Gastroesophageal sphincter (tissue), 4 donors: ENCODE measurements at regions not wholly inside any gene's neighbourhood (a gene's known extent, or its start where the extent isn't known, plus 50 kb on each side); places are given as distances from the start of the nearest gene placed in this dataset.

Experiments
- ATAC-seq: fragments of 150-250 bp; one replicate; pipeline ENCODE4 v1.9.1; 2016; ENCODE audit warnings: mild to moderate bottlenecking, moderate library complexity
- H3K27ac ChIP-seq, 4 donors: fragments of 200-600 bp; sonication (generic) in 3 of 4; 1 replicate in 3 of 4; 2 replicates in 1 of 4; pipeline ENCODE4 v1.5.1; 2016 to 2019
- H3K27me3 ChIP-seq: fragments of 200-600 bp; sonication (generic); one replicate; pipeline ENCODE4 v1.5.1; 2019
- H3K36me3 ChIP-seq, 2 donors: fragments of 200-600 bp; sonication (generic); one replicate each; pipeline ENCODE4 v1.5.1; 2019; ENCODE audit warnings: control low read depth in 1 of 2
- H3K4me1 ChIP-seq, 3 donors: fragments of 200-600 bp; sonication (generic); 1 replicate in 2 of 3; 2 replicates in 1 of 3; pipeline ENCODE4 v1.5.1; 2016 to 2019; ENCODE audit warnings: control low read depth in 2 of 3
- H3K4me3 ChIP-seq, 2 donors: fragments of 200-600 bp; sonication (generic); one replicate each; pipeline ENCODE4 v1.5.1; 2019; ENCODE audit warnings: mild to moderate bottlenecking in 1 of 2, moderate library complexity in 1 of 2
- H3K9me3 ChIP-seq, 3 donors: fragments of 200-600 bp; sonication (generic); one replicate each; pipeline ENCODE4 v1.5.1; 2017 to 2019; ENCODE audit warnings: control low read depth in 2 of 3
- CTCF ChIP-seq, 4 experiments: fragments of 200-600 bp in 2 of 4; fragments of 450-650 bp in 2 of 4; sonication (generic) in 1 of 4; IDR thresholded peaks; one replicate each; pipeline ENCODE4 v1.5.1; 2017 to 2019; ENCODE audit warnings: antibody characterized with exemption in 4 of 4, mild to moderate bottlenecking in 2 of 4, moderate library complexity in 2 of 4
- EP300 ChIP-seq: sonication (generic); formaldehyde crosslinking; IDR thresholded peaks from one replicate; pipeline ENCODE4 v1.6.1; 2017; ENCODE audit warnings: antibody characterized with exemption, mild to moderate bottlenecking
- POLR2A ChIP-seq, 2 donors: fragments of 450-650 bp; IDR thresholded peaks; one replicate each; pipeline ENCODE4 v1.6.1; 2017; ENCODE audit warnings: antibody characterized with exemption in 2 of 2, mild to moderate bottlenecking in 2 of 2, moderate library complexity in 1 of 2
- POLR2AphosphoS5 ChIP-seq: sonication (generic); formaldehyde crosslinking; IDR thresholded peaks from one replicate; pipeline ENCODE4 v1.6.1; 2017; ENCODE audit warnings: antibody characterized with exemption
- WGBS, 2 donors: methylation state at CpG; one replicate each; pipeline ENCODE4 v1.1.5; 2018; ENCODE audit warnings: low coverage in 1 of 2; 5-methylcytosine and 5-hydroxymethylcytosine counted together

GRCh38 chr10:4661511-4662255 is 164.3 kb upstream of the AKR1E2 start:
- peak; percentile 38 for ATAC-seq
- 57 to 76% methylated on average over 11 to 16 of the region's 16 CpGs for WGBS, 2 donors
- no peaks in the 10 kb centered on the region for H3K27me3 ChIP-seq
- peaks cover 14 to 51% (median 17%) of the 10 kb centered on the region in 3 donors for H3K4me1 ChIP-seq
- H3K36me3 ChIP-seq, result no peaks in the 10 kb centered on the region
- no peaks in the 10 kb centered on the region for H3K9me3 ChIP-seq
- no peak for TF ChIP-seq CTCF (IDR thresholded peaks at IDR 0.05)
- no peak for TF ChIP-seq POLR2A (IDR thresholded peaks at IDR 0.05)
- TF ChIP-seq EP300, result no peak
- TF ChIP-seq POLR2AphosphoS5, result peak; percentile 80
- no peak overlapping the region for H3K4me3 ChIP-seq
- H3K27ac ChIP-seq, result peak overlapping the region; percentile 84 to 100 (median 94)

GRCh38 chr10:4658777-4659176 is 167.2 kb upstream of the AKR1E2 start:
- Histone ChIP-seq H3K4me3 (no peak overlapping the region), H3K36me3 (no peaks in the 10 kb centered on the region), H3K27ac (peak overlapping the region in 1 of 4 donors; percentile 94), H3K9me3 (no peaks in the 10 kb centered on the region), H3K4me1 (peaks cover 10 to 41% (median 11%) of the 10 kb centered on the region in 3 donors), H3K27me3 (no peaks in the 10 kb centered on the region)
- WGBS, 2 donors, result 80 to 87% methylated on average over 8 of the region's 8 CpGs
- ATAC-seq, result no peak
- no peak for TF ChIP-seq EP300
- TF ChIP-seq POLR2A (IDR thresholded peaks at IDR 0.05), result no peak
- TF ChIP-seq CTCF (IDR thresholded peaks at IDR 0.05), result no peak
- no peak for TF ChIP-seq POLR2AphosphoS5

- Histone ChIP-seq H3K4me1 (peaks cover 0 to 21% (median 2%) of the 10 kb centered on the region in 3 donors), H3K36me3 (no peaks in the 10 kb centered on the region), H3K27ac (peak overlapping the region in 1 of 4 donors; percentile 19), H3K4me3 (no peak overlapping the region), H3K27me3 (no peaks in the 10 kb centered on the region), H3K9me3 (no peaks in the 10 kb centered on the region)
- TF ChIP-seq EP300 (no peak), POLR2AphosphoS5 (peak; percentile 32), POLR2A (IDR thresholded peaks at IDR 0.05) (no peak), CTCF (IDR thresholded peaks at IDR 0.05) (peak; percentile 82 to 94 (median 90))
- WGBS, 2 donors, result 12% methylated on average over 7 of the region's 7 CpGs
- no peak for ATAC-seq
Observed at GRCh38 chr10:4656576-4657194, 169.3 kb upstream of the AKR1E2 start.

GRCh38 chr10:4655879-4656278 is 170.1 kb upstream of the AKR1E2 start:
- Histone ChIP-seq H3K9me3 (no peaks in the 10 kb centered on the region), H3K4me1 (peaks cover 0 to 15% (median 0%) of the 10 kb centered on the region in 3 donors), H3K27ac (no peak overlapping the region), H3K36me3 (no peaks in the 10 kb centered on the region), H3K4me3 (no peak overlapping the region), H3K27me3 (no peaks in the 10 kb centered on the region)
- ATAC-seq, result no peak
- 72 to 87% methylated on average over 5 of the region's 5 CpGs for WGBS, 2 donors
- TF ChIP-seq POLR2A (IDR thresholded peaks at IDR 0.05) (no peak), EP300 (no peak), POLR2AphosphoS5 (no peak), CTCF (IDR thresholded peaks at IDR 0.05) (no peak)

GRCh38 chr10:4655406-4655805 is 170.6 kb upstream of the AKR1E2 start:
- Histone ChIP-seq H3K27ac (peak overlapping the region in 2 of 4 donors; percentile 9 to 10), H3K4me3 (no peak overlapping the region), H3K36me3 (no peaks in the 10 kb centered on the region), H3K9me3 (no peaks in the 10 kb centered on the region), H3K27me3 (no peaks in the 10 kb centered on the region), H3K4me1 (peaks cover under 1 to 15% (median 4%) of the 10 kb centered on the region in 3 donors)
- 94 to 100% methylated on average over 2 to 3 of the region's 3 CpGs for WGBS, 2 donors
- TF ChIP-seq CTCF (IDR thresholded peaks at IDR 0.05) (no peak), EP300 (no peak), POLR2A (IDR thresholded peaks at IDR 0.05) (no peak), POLR2AphosphoS5 (no peak)
- ATAC-seq, result no peak
